ENCODE measurements at regions not wholly inside any gene's neighbourhood (a gene's known extent, or its start where the extent isn't known, plus 50 kb on each side); places are given as distances from the start of the nearest gene placed in this dataset.

DNA sequence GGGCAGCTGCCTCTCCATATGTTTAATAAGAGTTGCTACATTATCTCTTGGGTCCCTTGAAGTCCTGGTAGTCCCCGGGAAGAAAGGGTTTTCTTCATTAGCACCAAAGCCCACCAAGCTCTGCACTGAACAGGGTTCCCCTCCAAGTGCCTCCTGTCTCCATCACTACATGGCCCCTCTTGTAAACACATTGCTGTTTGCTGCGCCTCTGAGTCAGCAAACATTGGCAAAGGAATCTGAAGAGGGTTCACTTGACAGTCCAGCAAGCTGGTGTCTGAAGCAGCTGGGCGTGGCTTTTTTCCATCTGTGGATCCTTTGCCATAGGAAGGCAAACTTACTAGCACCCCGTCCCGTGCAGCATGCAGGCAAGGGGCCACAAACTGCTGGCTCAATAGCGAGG, 82.8 kb downstream of the TEX51 start:
- ATAC-seq (no peak), DNase-seq (ENCODE audit: low read depth, low spot score) (no peak)
- intact Hi-C loops (cut with micrococcal nuclease; ENCODE audit: unreplicated experiment) = no loop called here
- Histone ChIP-seq H3K4me1 (ENCODE audit: control insufficient read depth, insufficient read depth, low read length) (no peaks in the 10 kb centered on the region), H3K36me3 (ENCODE audit: control insufficient read depth, insufficient read depth, low read length) (no peaks in the 10 kb centered on the region), H3K4me3 (ENCODE audit: low read depth in 2 of 2, low read length in 2 of 2) (no peak overlapping the region), H3K9me3 (ENCODE audit: control insufficient read depth, insufficient read depth, low read depth, low read length) (no peaks in the 10 kb centered on the region), H3K27ac (ENCODE audit: low read length) (no peak overlapping the region), H3K27me3 (ENCODE audit: control insufficient read depth, insufficient read depth, low read length) (peaks cover 3% of the 10 kb centered on the region)
- ChIA-PET POLR2A (no interaction called here), CTCF (no interaction called here)
- TF ChIP-seq SIN3A (IDR thresholded peaks at IDR 0.05; ENCODE audit: borderline replicate concordance, insufficient read depth, low read depth, low read length) (no peak), TCF7L2 (IDR thresholded peaks at IDR 0.05; ENCODE audit: low read depth, low read length) (no peak), POLR2AphosphoS5 (IDR thresholded peaks at IDR 0.05; ENCODE audit: low read depth, low read length) (no peak)
- TF ChIP-seq, protein P1, sequence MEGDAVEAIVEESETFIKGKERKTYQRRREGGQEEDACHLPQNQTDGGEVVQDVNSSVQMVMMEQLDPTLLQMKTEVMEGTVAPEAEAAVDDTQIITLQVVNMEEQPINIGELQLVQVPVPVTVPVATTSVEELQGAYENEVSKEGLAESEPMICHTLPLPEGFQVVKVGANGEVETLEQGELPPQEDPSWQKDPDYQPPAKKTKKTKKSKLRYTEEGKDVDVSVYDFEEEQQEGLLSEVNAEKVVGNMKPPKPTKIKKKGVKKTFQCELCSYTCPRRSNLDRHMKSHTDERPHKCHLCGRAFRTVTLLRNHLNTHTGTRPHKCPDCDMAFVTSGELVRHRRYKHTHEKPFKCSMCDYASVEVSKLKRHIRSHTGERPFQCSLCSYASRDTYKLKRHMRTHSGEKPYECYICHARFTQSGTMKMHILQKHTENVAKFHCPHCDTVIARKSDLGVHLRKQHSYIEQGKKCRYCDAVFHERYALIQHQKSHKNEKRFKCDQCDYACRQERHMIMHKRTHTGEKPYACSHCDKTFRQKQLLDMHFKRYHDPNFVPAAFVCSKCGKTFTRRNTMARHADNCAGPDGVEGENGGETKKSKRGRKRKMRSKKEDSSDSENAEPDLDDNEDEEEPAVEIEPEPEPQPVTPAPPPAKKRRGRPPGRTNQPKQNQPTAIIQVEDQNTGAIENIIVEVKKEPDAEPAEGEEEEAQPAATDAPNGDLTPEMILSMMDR (IDR thresholded peaks at IDR 0.05) = no peak
- TF ChIP-seq, protein P2, sequence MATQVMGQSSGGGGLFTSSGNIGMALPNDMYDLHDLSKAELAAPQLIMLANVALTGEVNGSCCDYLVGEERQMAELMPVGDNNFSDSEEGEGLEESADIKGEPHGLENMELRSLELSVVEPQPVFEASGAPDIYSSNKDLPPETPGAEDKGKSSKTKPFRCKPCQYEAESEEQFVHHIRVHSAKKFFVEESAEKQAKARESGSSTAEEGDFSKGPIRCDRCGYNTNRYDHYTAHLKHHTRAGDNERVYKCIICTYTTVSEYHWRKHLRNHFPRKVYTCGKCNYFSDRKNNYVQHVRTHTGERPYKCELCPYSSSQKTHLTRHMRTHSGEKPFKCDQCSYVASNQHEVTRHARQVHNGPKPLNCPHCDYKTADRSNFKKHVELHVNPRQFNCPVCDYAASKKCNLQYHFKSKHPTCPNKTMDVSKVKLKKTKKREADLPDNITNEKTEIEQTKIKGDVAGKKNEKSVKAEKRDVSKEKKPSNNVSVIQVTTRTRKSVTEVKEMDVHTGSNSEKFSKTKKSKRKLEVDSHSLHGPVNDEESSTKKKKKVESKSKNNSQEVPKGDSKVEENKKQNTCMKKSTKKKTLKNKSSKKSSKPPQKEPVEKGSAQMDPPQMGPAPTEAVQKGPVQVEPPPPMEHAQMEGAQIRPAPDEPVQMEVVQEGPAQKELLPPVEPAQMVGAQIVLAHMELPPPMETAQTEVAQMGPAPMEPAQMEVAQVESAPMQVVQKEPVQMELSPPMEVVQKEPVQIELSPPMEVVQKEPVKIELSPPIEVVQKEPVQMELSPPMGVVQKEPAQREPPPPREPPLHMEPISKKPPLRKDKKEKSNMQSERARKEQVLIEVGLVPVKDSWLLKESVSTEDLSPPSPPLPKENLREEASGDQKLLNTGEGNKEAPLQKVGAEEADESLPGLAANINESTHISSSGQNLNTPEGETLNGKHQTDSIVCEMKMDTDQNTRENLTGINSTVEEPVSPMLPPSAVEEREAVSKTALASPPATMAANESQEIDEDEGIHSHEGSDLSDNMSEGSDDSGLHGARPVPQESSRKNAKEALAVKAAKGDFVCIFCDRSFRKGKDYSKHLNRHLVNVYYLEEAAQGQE (IDR thresholded peaks at IDR 0.05; ENCODE audit: insufficient read depth in 1 of 2, low read depth in 2 of 2, low read length in 1 of 2) = no peak
- in situ Hi-C loops (cut with HindIII; ENCODE audit: low pct_unique_long_range_greater_than_20kb, low sequenced_read_pairs) = no loop called here
- BruUV-seq (replicated peaks) = no TSS peak

DNA sequence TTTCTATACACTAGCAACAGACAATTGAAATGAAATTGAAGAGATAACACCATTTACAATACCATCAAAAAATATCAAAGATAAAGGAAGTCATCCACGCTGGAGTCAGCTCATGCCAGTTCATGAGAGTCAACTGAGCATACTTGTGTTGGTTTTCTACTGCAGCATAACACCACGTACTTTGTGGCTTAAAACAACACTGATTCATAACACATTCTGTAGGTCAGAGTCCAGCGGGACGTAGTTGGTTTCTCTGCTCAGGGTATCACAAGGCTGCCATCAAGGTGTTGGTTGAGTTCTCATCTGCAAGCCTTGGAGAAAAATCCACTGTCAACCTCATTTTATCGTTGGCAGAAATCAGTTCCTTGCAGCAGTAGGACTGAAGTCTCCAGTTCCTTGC, 84.2 kb downstream of the TEX51 start:
- in situ Hi-C loops (cut with HindIII; ENCODE audit: low pct_unique_long_range_greater_than_20kb, low sequenced_read_pairs) (no loop called here), intact Hi-C loops (cut with micrococcal nuclease; ENCODE audit: unreplicated experiment) (no loop called here)
- no peak overlapping the region for H3K27ac ChIP-seq (ENCODE audit: low read length)
- no peaks in the 10 kb centered on the region for H3K36me3 ChIP-seq (ENCODE audit: control insufficient read depth, insufficient read depth, low read length)
- H3K9me3 ChIP-seq (ENCODE audit: control insufficient read depth, insufficient read depth, low read depth, low read length) = no peaks in the 10 kb centered on the region
- ChIA-PET CTCF (no interaction called here), POLR2A (no interaction called here)
- peaks cover 6% of the 10 kb centered on the region for H3K27me3 ChIP-seq (ENCODE audit: control insufficient read depth, insufficient read depth, low read length)
- DNase-seq (ENCODE audit: low read depth, low spot score) (no peak), ATAC-seq (no peak)
- H3K4me3 ChIP-seq (ENCODE audit: low read depth in 2 of 2, low read length in 2 of 2) = no peak overlapping the region
- no TSS peak for BruUV-seq (replicated peaks)
- TF ChIP-seq SIN3A (IDR thresholded peaks at IDR 0.05; ENCODE audit: borderline replicate concordance, insufficient read depth, low read depth, low read length) = no peak
- TF ChIP-seq, protein P1 (IDR thresholded peaks at IDR 0.05) = no peak
- no peak for TF ChIP-seq TCF7L2 (IDR thresholded peaks at IDR 0.05; ENCODE audit: low read depth, low read length)
- TF ChIP-seq, protein P2 (IDR thresholded peaks at IDR 0.05; ENCODE audit: insufficient read depth in 1 of 2, low read depth in 2 of 2, low read length in 1 of 2) = no peak
- TF ChIP-seq POLR2AphosphoS5 (IDR thresholded peaks at IDR 0.05; ENCODE audit: low read depth, low read length) = no peak
- H3K4me1 ChIP-seq (ENCODE audit: control insufficient read depth, insufficient read depth, low read length) = no peaks in the 10 kb centered on the region
